DMS53 treated with DMSO at 0.1 percent for 48 hours (cell line): ENCODE measurements at regions not wholly inside any gene's neighbourhood (a gene's known extent, or its start where the extent isn't known, plus 50 kb on each side); places are given as distances from the start of the nearest gene placed in this dataset.

Experiments used
- DNase-seq: peaks from one replicate; lab custom pipeline; 2025; ENCODE audit not compliant: unreplicated experiment; lab: John Stamatoyannopoulos, UW

DNA sequence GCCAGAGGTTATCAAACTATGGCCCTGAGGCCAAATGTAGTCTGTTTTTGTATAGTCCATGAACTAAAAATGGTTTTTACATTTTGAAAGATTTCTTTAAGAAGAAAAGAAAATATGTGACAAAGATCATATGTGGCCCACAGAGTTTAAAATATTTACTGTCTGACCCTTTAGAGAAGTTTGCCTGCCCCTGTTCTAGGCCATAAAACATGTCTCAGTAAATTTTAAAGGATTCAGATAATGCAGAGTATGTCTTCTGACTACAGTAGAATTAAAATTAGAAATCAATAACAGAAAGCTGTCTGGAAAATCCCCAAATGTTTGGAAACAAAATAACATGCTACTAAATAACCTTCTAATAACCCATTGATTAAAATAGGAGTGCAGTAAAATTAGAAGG, 86.3 kb downstream of the KCNRG start:
- no peak for DNase-seq

DNA sequence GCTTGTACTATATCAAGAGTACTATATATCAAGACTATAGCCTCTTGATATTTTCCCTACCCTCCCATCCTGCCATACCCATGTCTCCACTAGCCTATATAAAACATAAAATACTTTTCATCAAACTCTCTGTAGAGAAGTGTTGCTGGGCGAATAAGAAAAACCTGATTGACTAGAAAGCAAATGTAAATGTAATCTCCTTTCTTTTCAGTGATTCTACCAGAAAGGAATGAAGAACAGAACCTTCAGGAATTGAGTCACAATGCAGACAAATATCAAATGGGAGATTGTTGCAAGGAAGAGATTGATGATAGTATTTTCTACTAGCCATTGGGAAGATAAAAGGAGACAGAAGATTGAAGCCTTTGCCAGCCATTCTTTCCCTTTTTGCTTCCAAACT, 89.2 kb downstream of the KCNRG start:
- DNase-seq: no peak

DNA sequence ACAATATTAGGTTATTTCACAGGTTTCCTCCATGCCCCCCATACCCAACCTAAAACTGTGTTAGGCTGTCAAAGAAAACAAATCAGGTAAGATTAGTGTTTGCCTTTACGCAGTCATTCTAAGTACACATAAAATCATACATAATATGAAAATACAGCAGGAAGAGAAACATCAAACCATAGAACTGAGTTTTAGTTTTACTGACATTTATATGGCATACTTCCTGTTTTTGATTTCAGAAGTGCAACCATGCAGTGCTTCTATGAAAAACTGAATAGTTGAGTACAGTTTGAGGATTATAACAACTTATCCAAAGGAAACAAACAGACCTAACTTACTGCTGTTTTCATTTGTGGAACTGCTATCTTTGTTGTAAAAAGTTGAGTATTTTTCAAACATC, 91.3 kb downstream of the KCNRG start:
- no peak for DNase-seq

DNA sequence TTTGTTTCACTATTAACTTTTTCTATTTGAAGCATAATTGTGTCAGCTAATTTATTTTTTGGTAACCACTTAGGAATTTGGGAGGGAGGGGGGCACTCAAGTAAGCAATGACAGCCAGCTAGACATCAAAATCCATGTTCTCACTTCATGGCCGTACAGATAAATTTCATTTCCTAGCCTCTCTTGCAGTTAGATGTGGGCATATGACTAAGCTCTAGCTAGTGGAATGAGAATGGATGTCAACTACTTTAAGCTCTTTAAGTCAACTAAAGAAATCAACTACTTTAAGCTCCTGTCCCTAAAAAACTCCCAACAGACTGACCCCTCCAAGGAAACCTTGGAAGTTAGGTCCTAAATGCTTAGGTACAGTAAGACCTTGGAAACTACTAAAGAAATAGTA, 92.0 kb downstream of the KCNRG start:
- no peak for DNase-seq

DNA sequence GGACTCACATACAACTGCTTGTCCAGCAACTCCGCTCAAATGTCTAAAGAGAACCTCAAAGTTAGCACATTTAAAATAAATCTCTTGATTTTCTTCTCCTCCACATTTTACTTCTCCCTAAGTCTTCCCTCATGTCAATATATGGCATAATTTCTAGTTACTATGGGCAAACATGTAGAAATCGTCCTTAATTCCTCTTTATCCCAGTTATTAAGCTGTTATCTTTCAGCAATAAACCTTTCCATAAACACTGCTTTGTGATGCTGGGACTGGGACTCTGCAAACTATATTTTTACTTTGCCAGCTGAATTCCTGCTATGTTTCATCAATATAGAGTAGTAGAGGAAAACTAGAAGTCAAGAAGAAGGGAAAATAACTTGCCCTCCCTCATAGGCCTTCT, 99.7 kb downstream of the KCNRG start:
- no peak for DNase-seq

DNA sequence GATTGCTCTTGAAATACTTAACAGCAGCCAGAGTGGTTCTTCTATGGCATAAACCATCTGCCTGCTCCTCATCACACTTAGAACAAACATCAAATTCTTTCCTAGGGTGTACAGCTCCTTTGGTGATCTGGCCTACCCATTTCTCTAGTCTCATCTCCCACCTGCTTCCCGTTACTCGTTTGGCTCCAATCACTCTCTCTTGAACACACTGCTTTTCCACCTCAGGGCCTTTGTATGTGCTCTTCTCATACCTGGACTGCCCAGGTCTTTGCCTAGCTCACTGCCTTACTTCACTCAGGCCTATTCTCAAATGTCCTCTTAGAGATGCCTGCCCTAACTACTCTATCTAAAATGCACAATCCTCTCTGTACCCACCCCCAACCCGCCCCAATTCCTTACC, 100.5 kb downstream of the KCNRG start:
- no peak for DNase-seq

DNA sequence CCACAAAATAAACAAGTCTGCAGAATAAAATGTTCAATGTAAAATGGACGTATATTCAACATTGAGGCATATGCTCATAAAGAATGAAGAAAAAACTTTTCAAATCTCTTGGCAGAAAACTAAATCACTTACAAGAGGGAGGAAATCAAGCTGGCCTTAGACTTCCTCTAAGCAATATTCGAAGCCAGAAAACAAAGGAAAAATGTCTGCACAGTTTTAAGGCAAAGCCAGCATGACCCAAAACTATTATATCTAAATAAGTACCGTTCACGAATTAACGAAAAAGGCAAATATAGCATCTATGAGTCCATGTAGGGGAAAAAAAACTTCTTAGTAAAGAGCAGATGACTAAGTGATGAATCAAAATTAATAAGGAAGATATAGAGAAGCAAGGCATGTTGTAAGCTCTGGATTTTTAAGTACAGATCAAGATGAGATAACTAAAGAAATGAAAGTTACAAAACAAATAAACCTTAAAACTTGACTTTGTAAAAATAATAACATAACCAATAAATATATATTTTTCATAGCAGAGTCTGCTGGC, 101.3 kb downstream of the KCNRG start:
- DNase-seq: no peak

DNA sequence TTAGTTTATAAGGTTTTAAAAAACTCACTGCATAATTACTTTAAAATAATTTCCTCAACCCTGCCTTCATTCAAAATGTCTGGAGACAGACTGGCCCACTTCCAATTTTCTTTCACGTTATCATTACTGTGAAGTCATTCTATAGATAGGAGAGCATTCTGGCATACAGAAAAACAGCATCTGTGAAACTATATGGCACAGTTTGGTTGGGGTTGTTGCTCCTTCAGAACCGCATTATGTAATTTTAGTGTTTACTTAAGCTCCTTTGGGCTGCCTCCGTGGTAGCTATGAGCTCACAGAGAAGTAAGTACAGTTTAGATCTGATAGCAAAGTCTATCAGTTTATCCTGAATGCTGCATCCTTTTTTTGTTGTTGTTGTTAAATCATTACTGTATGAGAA, 104.3 kb downstream of the KCNRG start:
- DNase-seq: no peak

DNA sequence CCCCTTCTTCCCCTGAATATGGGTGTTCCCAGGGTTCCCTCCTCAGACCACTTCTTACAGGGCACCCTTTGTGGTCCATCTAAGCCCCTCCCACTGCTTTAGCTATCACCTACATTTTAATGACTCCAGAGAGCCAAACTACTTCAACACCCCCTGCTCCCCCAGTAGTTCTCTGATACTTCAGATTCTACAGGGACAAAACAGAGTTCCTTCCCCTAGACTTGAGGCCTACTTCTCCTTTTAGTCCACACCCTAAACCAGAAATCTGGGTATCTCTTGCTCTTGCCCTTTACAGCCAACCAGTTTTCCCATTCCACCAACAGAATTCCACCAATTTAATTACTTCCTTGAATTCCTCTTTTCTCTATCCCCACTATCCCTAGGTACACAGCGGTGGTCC, 107.2 kb downstream of the KCNRG start:
- DNase-seq: no peak

DNA sequence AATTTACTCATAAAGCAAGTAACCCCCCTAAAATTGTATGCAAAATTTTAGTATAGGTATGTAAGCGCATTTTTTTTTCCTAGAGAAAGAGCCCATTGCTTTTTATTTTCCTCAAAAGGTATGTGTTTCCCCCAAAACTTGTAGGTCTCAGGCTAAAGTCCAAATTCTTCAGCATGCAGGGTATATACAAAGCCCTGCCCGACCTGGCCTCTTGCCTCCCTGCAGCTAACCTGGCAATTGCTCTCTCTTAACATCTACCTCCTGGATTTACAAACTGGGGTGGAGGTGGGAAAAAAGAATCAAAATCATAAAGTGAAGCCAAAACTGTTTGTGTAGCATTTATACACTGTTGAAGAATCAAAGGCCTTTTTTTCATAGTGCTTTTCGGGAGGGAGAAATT, 107.8 kb downstream of the KCNRG start:
- no peak for DNase-seq

DNA sequence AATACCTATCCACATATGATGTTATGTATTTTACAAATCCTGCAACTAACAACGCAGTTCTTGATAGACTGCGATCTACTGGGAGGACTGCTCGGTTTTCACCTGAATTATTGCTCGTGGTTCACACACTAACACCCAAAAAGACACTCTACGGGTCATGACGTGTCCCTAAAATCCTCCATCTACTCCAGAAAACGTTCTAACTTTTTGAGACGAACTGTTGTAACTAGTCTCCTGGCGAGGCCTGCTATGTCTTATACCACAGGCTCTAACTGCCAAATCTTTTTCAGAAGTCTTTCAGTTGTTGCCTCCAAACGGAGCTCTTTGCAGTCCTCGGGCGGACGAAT, 108.2 kb downstream of the KCNRG start:
- DNase-seq: no peak

DNA sequence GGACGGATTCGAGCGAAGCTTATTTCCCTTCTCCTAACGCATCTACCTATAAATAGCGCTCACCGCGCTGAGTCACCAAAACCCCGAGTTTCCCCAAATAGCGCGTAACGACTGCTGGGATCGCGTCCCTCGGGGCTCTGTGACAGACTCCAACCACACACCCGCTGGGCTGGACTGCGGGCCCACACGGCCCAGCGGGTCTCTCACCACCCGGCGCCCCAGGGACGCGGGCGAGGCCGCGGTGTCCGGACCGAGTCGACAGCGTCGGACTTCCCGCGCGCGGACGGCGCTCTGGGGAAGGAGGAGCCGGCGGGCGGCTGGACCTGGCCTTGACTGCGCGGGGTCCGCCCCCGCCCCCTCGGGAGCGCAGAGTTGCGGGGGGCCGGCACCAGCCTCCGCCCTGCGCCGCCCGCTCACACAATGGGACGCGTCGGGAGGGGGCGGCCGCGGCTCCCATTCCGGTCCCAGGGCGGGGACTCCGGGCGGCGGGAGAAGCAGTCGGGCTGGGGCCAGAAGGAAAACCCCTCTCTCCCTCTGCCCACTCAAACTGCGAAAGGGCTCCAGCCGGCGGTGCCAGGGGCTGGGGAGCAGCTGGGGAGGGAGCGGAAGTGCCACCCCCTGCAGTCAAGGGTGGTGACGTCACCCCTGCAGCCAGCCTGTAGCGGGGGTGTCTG, 108.8 kb downstream of the KCNRG start:
- peak; percentile 67 for DNase-seq

DNA sequence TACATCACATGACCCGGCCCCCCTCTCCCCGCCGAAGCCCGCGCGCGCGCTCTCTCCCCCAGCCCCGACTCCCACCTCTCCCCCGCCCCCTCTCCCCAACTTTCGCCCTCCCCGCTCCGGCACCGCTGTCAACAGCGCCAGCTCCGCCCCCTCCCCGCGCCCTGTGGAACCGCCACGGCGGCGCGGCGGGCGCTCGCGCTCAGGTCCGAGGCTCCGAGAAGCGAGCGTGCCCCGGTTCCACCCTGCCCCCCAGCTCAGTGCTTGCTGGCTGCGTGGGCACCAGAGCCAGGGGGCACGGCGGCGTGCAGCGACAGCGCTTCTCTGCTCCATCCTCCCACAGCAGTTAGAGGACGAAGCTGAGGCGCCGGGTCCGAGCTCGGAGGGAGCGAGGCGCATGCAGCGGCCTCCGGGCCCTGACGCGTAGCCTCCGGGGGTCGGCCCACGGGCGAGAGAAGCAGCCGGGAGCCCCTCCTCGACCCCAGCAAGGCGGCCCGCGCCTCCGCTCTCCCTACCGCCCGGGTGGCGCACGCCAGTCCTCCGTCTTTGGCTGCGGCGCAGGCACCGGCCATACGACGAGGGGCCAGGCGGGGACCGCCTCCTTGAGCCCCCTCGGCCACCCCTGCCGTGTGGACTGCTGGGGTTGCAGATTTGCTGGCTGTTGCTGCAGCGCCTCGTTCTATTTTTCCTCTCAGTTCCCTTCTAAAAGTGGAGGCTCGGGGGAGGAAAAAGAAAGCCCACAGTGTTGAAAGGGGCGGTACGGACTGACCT, 109.5 kb downstream of the KCNRG start:
- DNase-seq: peak; percentile 23

DNA sequence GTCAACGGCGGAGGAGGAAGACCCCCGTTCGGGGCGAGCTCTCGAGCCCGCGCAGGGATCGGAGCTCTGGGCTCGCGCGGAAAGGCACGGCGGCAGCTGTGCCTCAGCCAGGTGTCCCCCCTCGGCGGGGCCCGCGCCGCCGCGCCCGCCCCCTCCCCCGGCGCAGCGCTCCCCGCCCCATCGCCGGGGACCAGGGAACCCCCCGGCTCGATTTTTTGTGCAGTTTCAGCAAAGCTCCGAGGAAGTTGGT, 110.0 kb downstream of the KCNRG start:
- no peak for DNase-seq

DNA sequence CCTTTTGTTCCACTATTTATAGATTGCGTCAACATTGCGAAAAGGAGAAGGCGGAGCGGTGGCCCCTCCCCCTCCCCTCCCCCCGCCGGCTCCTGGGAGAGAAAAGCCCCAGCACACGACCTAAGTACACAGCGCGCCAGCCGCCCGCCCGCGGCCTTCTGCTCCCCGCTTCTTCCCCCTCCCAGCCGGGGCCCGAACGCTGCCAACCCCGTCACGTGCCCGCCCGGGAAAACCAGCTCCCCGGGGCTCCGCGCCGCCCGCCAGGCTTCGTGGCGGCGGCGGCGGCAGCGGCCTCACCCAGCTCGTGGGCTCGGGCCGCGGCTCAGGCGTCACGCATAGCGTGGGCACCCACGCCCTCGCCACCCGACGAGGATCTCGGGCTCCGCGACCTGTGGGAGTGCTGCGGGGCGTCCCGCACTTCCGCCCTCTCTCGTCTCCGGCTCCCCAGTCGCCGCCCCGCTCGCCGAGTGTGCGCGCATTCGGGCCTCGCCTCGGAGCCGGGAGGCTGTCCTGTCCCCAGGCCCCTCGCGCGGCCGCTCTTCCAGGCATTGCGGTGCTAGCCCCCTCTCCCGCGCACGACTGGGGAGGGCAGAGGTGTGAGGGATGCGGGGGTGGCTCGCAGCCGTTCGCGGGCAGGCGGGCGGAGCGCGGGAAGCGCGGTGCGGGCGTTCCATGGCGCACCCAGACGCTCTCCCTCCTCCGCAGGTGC, 110.5 kb downstream of the KCNRG start:
- DNase-seq: peak; percentile 57

DNA sequence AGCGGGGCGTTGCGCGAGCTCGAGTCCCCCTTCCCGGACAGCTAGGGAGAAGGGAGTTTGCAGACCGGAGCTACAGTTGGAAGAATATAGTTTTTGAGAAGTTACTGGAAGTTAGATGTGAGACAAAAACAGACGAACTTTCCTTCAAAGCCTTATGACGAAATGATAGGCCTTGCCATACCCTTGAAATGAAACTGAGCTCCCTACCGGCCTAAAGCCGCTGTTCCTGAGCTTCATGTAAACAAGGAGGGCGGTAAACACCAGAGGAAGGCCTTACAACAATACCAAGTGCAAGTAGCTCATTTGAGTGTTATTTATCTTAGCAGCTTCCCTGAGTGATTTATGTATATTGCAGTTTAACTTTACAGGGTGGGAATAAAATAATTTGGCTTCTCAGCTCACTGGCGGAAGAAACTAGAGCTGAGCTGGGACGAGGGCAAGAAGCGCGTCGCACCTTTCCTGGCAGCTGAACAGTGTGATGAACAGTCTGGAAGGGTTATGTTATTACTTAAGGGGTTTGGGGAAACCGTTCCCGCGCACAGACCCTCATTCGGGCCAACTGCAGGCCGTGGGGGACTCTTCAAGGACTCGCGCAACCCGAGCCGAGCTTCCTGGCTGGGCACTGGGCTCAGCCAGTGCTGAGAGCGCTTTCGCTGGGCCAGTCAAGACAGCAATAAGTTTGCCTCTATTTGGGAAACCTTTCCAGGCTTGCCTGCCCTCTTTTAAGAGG, 111.2 kb downstream of the KCNRG start:
- DNase-seq: peak; percentile 44

DNA sequence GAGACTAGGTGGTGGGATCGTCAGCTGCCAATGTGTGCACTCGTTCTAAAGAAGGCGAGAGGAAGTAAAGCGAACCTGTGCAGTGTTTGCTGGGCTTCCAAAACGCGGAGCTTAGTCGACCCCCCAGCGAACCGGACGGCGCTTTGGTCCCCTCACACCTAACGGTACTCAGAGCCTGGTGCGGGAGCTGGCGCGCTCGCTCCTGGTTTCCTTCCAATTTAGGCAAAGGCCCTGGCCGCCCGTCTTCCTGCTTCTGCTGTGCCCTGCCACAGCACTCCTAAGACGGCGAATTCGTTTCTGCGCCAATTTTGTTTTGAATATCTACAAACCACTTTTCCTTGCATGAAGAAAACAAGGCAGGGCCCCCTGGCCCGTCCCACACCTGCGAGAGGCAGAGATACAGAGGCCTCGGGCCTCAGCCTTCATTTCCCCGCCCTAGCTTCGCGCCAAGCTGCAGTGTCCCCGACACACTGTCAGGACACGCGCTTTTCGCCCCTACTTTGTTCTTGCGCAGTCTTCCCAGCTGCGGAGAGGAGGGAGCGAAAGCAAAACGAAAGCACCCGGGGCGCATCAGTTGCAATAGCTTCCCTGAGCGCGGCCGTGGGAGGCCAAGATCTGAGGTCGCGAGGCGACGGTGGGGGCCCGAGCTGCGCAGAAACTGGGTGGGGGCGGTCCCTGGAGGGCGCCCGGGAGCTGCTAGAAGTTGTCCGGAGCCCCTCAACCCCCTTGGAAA, 111.9 kb downstream of the KCNRG start:
- DNase-seq: peak; percentile 19

DNA sequence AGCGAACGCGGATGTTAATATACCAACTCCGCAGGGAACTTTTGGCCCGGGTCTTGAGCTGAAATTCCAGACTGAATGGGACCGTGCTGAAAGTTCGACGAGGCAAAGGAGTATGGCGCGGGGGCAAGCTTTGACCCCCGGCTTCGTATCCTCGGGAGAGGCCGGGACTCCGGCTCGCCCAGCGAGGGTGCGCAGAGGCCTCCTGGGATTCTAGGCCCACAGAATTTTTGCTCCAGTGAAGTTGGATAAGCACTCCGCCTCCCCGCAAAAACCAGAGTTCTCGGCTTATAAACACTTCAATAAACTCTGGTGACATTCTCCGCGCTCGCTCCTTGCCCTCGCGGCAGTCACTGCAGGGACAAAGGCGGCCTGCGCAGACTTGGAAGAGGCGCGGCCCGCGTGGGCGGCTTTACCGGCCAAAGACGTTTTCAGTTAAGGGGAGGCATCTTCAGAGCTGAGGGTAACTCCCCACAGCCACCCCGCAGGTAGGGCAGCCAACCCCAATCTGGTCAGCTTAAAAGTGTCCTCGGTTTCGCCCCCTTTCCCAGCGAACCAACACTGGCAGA, 112.6 kb downstream of the KCNRG start:
- no peak for DNase-seq

DNA sequence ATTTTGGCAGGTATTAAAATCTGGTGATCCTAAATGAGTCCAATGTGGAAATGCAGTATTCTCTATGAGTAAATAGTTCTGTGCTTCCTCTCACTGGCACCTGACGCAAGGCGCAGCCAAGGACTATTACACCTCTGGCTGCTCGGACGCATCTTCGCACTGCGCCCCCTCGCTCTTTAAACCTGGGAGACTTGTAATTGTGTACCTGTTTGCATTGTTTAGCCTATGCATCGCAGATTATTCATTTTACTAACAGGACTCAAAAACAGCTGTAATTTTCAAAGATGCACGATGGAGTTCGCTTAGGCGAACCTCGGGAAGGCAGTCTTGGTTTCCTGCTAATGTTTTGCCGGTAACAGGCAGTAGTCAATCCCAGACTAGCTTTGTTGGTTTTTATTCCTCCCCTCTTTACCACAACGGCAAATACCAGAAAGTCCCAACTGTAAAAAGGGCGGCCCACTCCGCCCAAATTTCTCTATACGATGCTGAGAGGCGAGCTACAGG, 113.2 kb downstream of the KCNRG start:
- DNase-seq: no peak

DNA sequence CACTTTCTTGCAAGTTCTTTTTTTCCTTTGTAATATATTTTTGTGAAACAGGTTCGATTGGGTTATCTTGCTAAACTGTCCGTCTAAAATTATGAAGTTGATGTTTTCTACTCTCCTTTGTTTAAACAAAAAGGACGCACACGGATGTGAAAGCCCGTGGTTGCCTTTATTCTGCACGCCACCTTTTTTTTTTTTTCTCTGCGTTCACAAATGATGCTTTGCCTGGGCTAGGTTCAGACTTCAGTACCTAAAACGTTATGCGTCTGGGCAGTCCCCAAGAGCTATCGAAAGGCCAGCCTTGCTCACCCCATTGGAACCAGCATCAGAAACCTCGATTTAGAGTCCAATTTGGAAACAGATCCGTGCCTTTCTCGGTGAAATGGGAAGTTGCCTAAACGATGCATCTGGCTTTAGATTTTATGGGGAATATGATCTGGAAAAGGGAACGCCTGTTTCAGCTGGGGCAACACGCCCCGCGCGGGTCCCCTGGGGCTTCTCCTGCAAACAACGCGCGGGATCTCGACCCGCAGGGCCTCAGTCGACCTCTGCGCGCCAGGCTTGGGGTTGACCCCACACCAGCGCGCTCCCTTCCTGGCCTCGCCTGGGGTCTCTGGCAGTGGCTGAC, 113.9 kb downstream of the KCNRG start:
- DNase-seq: no peak
